Osteoblast (primary cell): ENCODE measurements at regions not wholly inside any gene's neighbourhood (a gene's known extent, or its start where the extent isn't known, plus 50 kb on each side); places are given as distances from the start of the nearest gene placed in this dataset.

Experiments used
- DNase-seq: peaks from one replicate; pipeline ENCODE4 v3.0.0; 2011; ENCODE audit warnings: low spot score, mixed read lengths; ENCODE audit not compliant: insufficient read length; ENCODE audit errors: missing footprints
- H2AFZ ChIP-seq: 2 replicates; pipeline ENCODE4 v1.6.0; 2011; ENCODE audit warnings: mild to moderate bottlenecking, low read length
- H3K27ac ChIP-seq: 2 replicates; pipeline ENCODE4 v1.5.1; 2011; ENCODE audit warnings: mild to moderate bottlenecking, low read depth, low read length, moderate library complexity
- H3K27me3 ChIP-seq: 2 replicates; pipeline ENCODE4 v1.6.0; 2012; ENCODE audit warnings: mild to moderate bottlenecking, control low read depth, inconsistent platforms, low read length, moderate library complexity; ENCODE audit not compliant: insufficient read depth
- H3K36me3 ChIP-seq: 2 replicates; pipeline ENCODE4 v1.5.1; 2011; ENCODE audit warnings: mild to moderate bottlenecking, low read length, control low read depth, moderate library complexity; ENCODE audit not compliant: insufficient read depth
- H3K4me1 ChIP-seq: 2 replicates; pipeline ENCODE4 v1.5.1; 2011; ENCODE audit warnings: mild to moderate bottlenecking, low read length, control low read depth, moderate library complexity; ENCODE audit not compliant: insufficient read depth
- H3K4me2 ChIP-seq: 2 replicates; pipeline ENCODE4 v1.6.0; 2011; ENCODE audit warnings: mild to moderate bottlenecking, low read length; ENCODE audit not compliant: insufficient read depth
- H3K4me3 ChIP-seq: fragments of 200-600 bp; sonication (generic); 3 replicates; pipeline ENCODE4 v1.5.1; 2012; ENCODE audit warnings: mild to moderate bottlenecking, low read length, inconsistent platforms; ENCODE audit not compliant: insufficient read depth
- H3K79me2 ChIP-seq: 2 replicates; pipeline ENCODE4 v1.6.0; 2012; ENCODE audit warnings: mild to moderate bottlenecking, low read length, control low read depth, inconsistent platforms; ENCODE audit not compliant: insufficient read depth
- H3K9me3 ChIP-seq: 2 replicates; pipeline ENCODE4 v1.5.1; 2011; ENCODE audit warnings: low read depth, low read length, control low read depth
- H4K20me1 ChIP-seq: 2 replicates; pipeline ENCODE4 v1.6.0; 2012; ENCODE audit warnings: mild to moderate bottlenecking, low read length, control low read depth; ENCODE audit not compliant: insufficient read depth
- TF ChIP-seq, protein P1 (sequence below): IDR thresholded peaks from 2 replicates; pipeline ENCODE4 v1.5.1; 2011; ENCODE audit warnings: mild to moderate bottlenecking, low read depth, low read length, moderate library complexity; ENCODE audit errors: extremely low read depth

DNA sequence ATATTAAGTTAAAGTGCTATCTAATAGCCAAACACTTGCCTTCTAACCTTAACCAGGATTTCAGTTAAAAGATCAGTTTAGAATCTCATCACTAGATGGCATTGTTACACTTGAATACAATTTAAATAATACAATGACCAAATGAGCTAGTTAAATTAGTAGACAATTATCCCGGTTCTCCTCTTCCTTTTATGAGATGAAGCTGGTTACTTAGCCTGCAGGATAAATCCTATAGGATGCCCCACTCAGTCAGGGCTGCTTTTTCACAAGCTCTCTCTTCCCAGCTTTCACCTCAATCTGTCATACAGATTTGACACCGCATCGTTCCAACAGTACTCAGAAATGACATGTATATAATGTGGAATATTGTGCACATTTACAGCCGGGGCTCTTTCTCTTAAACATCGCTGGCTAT is 678.8 kb downstream of the KCNJ3 start:
- H3K36me3 ChIP-seq, result no peaks in the 10 kb centered on the region
- TF ChIP-seq, protein P1, sequence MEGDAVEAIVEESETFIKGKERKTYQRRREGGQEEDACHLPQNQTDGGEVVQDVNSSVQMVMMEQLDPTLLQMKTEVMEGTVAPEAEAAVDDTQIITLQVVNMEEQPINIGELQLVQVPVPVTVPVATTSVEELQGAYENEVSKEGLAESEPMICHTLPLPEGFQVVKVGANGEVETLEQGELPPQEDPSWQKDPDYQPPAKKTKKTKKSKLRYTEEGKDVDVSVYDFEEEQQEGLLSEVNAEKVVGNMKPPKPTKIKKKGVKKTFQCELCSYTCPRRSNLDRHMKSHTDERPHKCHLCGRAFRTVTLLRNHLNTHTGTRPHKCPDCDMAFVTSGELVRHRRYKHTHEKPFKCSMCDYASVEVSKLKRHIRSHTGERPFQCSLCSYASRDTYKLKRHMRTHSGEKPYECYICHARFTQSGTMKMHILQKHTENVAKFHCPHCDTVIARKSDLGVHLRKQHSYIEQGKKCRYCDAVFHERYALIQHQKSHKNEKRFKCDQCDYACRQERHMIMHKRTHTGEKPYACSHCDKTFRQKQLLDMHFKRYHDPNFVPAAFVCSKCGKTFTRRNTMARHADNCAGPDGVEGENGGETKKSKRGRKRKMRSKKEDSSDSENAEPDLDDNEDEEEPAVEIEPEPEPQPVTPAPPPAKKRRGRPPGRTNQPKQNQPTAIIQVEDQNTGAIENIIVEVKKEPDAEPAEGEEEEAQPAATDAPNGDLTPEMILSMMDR, result peak; percentile 42
- H3K4me3 ChIP-seq, result no peak overlapping the region
- DNase-seq, result no peak
- no peak overlapping the region for H3K27ac ChIP-seq
- H2AFZ ChIP-seq, result no peak overlapping the region
- H3K9me3 ChIP-seq, result no peaks in the 10 kb centered on the region
- no peaks in the 10 kb centered on the region for H3K27me3 ChIP-seq
- no peaks in the 10 kb centered on the region for H3K79me2 ChIP-seq
- H4K20me1 ChIP-seq, result no peaks in the 10 kb centered on the region
- H3K4me2 ChIP-seq, result no peak overlapping the region
- no peaks in the 10 kb centered on the region for H3K4me1 ChIP-seq

DNA sequence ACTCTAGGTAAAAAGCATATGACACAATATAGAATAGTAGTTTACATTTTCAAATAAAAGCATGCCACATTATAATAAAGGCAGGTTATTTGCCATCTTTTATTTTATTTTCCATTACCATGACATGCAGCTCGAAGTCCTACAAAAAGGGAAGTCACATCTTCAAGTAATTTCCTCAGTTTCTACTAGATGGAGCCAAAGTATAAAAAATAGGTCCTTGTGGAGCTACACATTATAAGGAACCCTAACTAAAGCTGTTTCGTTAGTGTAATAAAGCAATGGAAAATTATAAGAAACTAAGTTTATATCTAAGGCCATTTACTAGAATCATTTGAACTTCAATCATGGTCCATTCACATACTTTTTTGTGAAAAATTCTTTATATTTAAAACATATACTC is 674.5 kb downstream of the KCNJ3 start:
- H3K4me2 ChIP-seq, result no peak overlapping the region

DNA sequence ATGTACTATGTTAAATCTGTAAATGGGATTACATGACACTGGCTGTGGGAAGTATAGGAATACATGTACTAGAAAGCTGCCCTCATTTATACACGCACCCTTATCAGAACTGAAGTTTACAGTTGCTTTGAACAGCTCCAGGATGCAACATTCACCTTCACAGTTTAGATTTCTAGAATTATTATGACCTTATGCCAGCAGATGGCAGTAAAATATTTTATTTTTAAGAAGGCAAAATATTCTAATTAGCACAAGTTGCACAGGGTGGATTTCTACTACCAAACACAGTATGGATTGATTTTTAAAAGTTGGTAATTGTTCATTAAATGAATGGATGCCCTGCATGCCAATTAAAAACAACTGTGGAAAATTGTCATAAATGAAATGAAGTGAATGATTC is 670.4 kb downstream of the KCNJ3 start:
- no peaks in the 10 kb centered on the region for H4K20me1 ChIP-seq
- TF ChIP-seq, protein P1, result peak; percentile 31
- no peak overlapping the region for H3K4me3 ChIP-seq
- no peak overlapping the region for H2AFZ ChIP-seq
- H3K36me3 ChIP-seq, result no peaks in the 10 kb centered on the region
- H3K4me2 ChIP-seq, result no peak overlapping the region
- DNase-seq, result no peak
- no peaks in the 10 kb centered on the region for H3K27me3 ChIP-seq
- no peaks in the 10 kb centered on the region for H3K4me1 ChIP-seq
- H3K79me2 ChIP-seq, result no peaks in the 10 kb centered on the region
- no peaks in the 10 kb centered on the region for H3K9me3 ChIP-seq
- H3K27ac ChIP-seq, result no peak overlapping the region

More for the DNA sequence above, 674.5 kb downstream of the KCNJ3 start:
- no peak for DNase-seq
- no peaks in the 10 kb centered on the region for H3K79me2 ChIP-seq
- TF ChIP-seq, protein P1, result peak; percentile 32
- no peaks in the 10 kb centered on the region for H3K36me3 ChIP-seq
- no peaks in the 10 kb centered on the region for H3K4me1 ChIP-seq
- H3K9me3 ChIP-seq, result no peaks in the 10 kb centered on the region
- no peaks in the 10 kb centered on the region for H4K20me1 ChIP-seq
- no peaks in the 10 kb centered on the region for H3K27me3 ChIP-seq
- no peak overlapping the region for H2AFZ ChIP-seq
- H3K4me3 ChIP-seq, result no peak overlapping the region
- H3K27ac ChIP-seq, result no peak overlapping the region

DNA sequence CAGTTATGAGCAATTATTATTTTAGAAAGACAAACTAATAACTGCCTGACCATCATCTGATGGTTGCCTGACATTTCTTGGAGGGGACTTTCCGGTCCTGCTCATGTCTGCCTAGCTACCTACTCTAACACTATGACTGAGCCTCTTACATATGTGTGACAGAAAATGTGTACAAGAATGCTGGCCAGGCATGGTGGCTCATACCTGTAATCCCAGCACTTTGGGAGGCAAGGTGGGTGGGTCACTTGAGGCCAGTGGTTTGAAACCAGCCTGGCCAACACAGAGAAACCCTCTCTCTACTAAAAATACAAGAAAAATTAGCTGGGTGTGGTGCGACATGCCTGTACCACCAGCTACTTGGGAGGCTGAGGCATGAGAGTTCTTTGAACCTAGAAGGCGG is 666.3 kb downstream of the KCNJ3 start:
- Histone ChIP-seq H3K9me3 (no peaks in the 10 kb centered on the region), H3K27ac (no peak overlapping the region), H4K20me1 (no peaks in the 10 kb centered on the region), H3K36me3 (no peaks in the 10 kb centered on the region), H3K4me2 (no peak overlapping the region), H3K4me1 (no peaks in the 10 kb centered on the region), H2AFZ (no peak overlapping the region), H3K27me3 (no peaks in the 10 kb centered on the region), H3K4me3 (no peak overlapping the region), H3K79me2 (no peaks in the 10 kb centered on the region)
- no peak for DNase-seq
- TF ChIP-seq, protein P1, result no peak
